ENCODE measurements at regions not wholly inside any gene's neighbourhood (a gene's known extent, or its start where the extent isn't known, plus 50 kb on each side); places are given as distances from the start of the nearest gene placed in this dataset.
"Not testable (repeated sequence)": the region's sequence is repeated elsewhere in the genome, so short reads cannot be mapped to it uniquely, and the experiment has no call there.

GRCh38 chr6:9795880-9796279, 619.0 kb downstream of the TFAP2A start:
- DNase-seq = no peak

- DNase-seq = no peak
These were observed 625.7 kb downstream of the TFAP2A start for GRCh38 chr6:9789201-9789600.

- no peak for DNase-seq
These were observed 630.1 kb downstream of the TFAP2A start for GRCh38 chr6:9784786-9785185.

- DNase-seq = no peak
These were observed 631.3 kb downstream of the TFAP2A start for GRCh38 chr6:9783567-9783966.

GRCh38 chr6:9766240-9766915, 648.5 kb downstream of the TFAP2A start:
- no peak for DNase-seq

GRCh38 chr6:9761220-9761619, 653.7 kb downstream of the TFAP2A start:
- DNase-seq = no peak

GRCh38 chr6:9754515-9754914, 660.4 kb downstream of the TFAP2A start:
- DNase-seq = no peak

- DNase-seq = no peak
These were observed 668.9 kb downstream of the TFAP2A start for GRCh38 chr6:9745966-9746365.

- no peak for DNase-seq
These were observed 669.4 kb downstream of the TFAP2A start for GRCh38 chr6:9745476-9745875.

GRCh38 chr6:9744119-9744518, 670.8 kb downstream of the TFAP2A start:
- DNase-seq = no peak

- DNase-seq = no peak
These were observed 682.8 kb downstream of the TFAP2A start for GRCh38 chr6:9732056-9732455.

GRCh38 chr6:9725776-9726175, 689.1 kb downstream of the TFAP2A start:
- DNase-seq = not testable (repeated sequence)

GRCh38 chr6:9717568-9717967, 697.3 kb downstream of the TFAP2A start:
- no peak for DNase-seq

GRCh38 chr6:9711365-9711764, 703.5 kb downstream of the TFAP2A start:
- no peak for DNase-seq

- no peak for DNase-seq
These were observed 704.3 kb downstream of the TFAP2A start for GRCh38 chr6:9710574-9710973.

- no peak for DNase-seq
These were observed 706.3 kb downstream of the TFAP2A start for GRCh38 chr6:9708600-9708999.

- DNase-seq = no peak
These were observed 709.9 kb downstream of the TFAP2A start for GRCh38 chr6:9704989-9705388.

GRCh38 chr6:9702914-9703313, 712.0 kb downstream of the TFAP2A start:
- DNase-seq = no peak

GRCh38 chr6:9699888-9700287, 715.0 kb downstream of the TFAP2A start:
- no peak for DNase-seq

- no peak for DNase-seq
These were observed 717.5 kb downstream of the TFAP2A start for GRCh38 chr6:9697263-9697931.

- DNase-seq = no peak
These were observed 724.5 kb downstream of the TFAP2A start for GRCh38 chr6:9690388-9690787.

GRCh38 chr6:9680727-9681126, 734.1 kb downstream of the TFAP2A start:
- DNase-seq = not testable (repeated sequence)

GRCh38 chr6:9675122-9675521, 739.8 kb downstream of the TFAP2A start:
- DNase-seq = no peak

GRCh38 chr6:9659848-9660247, 755.0 kb downstream of the TFAP2A start:
- no peak for DNase-seq

- DNase-seq = no peak
These were observed 756.9 kb downstream of the TFAP2A start for GRCh38 chr6:9657994-9658393.
